GM18505 (cell line): ENCODE measurements at regions not wholly inside any gene's neighbourhood (a gene's known extent, or its start where the extent isn't known, plus 50 kb on each side); places are given as distances from the start of the nearest gene placed in this dataset.

Experiments used
- ATAC-seq: cut with Tn5 transposase; IDR thresholded peaks from one replicate; pipeline ENCODE4 v1.9.1; 2021; ENCODE audit not compliant: unreplicated experiment
- POLR2A ChIP-seq: IDR thresholded peaks from 4 replicates; pipeline ENCODE4 v1.6.1; 2011; ENCODE audit warnings: borderline replicate concordance; ENCODE audit not compliant: insufficient read depth, insufficient read length; ENCODE audit errors: extremely low read depth

GRCh38 chr2:147636238-147636882, 208.5 kb upstream of the ACVR2A start:
- no peak for ATAC-seq
- no peak for TF ChIP-seq POLR2A

- ATAC-seq, result no peak
- TF ChIP-seq POLR2A, result no peak
These were observed 210.0 kb upstream of the ACVR2A start for GRCh38 chr2:147634826-147635225.

GRCh38 chr2:147632198-147632597, 212.6 kb upstream of the ACVR2A start:
- TF ChIP-seq POLR2A, result no peak
- ATAC-seq, result no peak

- ATAC-seq, result no peak
- TF ChIP-seq POLR2A, result no peak
These were observed 213.5 kb upstream of the ACVR2A start for GRCh38 chr2:147631294-147631693.

- TF ChIP-seq POLR2A, result no peak
- no peak for ATAC-seq
These were observed 214.2 kb upstream of the ACVR2A start for GRCh38 chr2:147630585-147630984.

GRCh38 chr2:147628971-147629421, 215.8 kb upstream of the ACVR2A start:
- ATAC-seq, result peak; percentile 60
- no peak for TF ChIP-seq POLR2A

GRCh38 chr2:147623328-147623727, 221.5 kb upstream of the ACVR2A start:
- peak; percentile 97 for ATAC-seq
- no peak for TF ChIP-seq POLR2A

GRCh38 chr2:147621656-147622197, 223.1 kb upstream of the ACVR2A start:
- no peak for TF ChIP-seq POLR2A
- no peak for ATAC-seq

- no peak for ATAC-seq
- no peak for TF ChIP-seq POLR2A
These were observed 225.0 kb upstream of the ACVR2A start for GRCh38 chr2:147619808-147620207.

- TF ChIP-seq POLR2A, result no peak
- ATAC-seq, result no peak
These were observed 229.1 kb upstream of the ACVR2A start for GRCh38 chr2:147615726-147616125.

GRCh38 chr2:147614979-147615470, 229.8 kb upstream of the ACVR2A start:
- TF ChIP-seq POLR2A, result no peak
- no peak for ATAC-seq

- no peak for ATAC-seq
These were observed 230.4 kb upstream of the ACVR2A start for GRCh38 chr2:147614471-147614870.

GRCh38 chr2:147610496-147611040, 234.3 kb upstream of the ACVR2A start:
- no peak for ATAC-seq
- TF ChIP-seq POLR2A, result no peak

More at GRCh38 chr2:147614471-147614870, 230.4 kb upstream of the ACVR2A start:
- no peak for TF ChIP-seq POLR2A

- no peak for TF ChIP-seq POLR2A
- ATAC-seq, result no peak
These were observed 235.5 kb upstream of the ACVR2A start for GRCh38 chr2:147609301-147609700.
